ENCODE measurements at regions not wholly inside any gene's neighbourhood (a gene's known extent, or its start where the extent isn't known, plus 50 kb on each side); places are given as distances from the start of the nearest gene placed in this dataset.

DNA sequence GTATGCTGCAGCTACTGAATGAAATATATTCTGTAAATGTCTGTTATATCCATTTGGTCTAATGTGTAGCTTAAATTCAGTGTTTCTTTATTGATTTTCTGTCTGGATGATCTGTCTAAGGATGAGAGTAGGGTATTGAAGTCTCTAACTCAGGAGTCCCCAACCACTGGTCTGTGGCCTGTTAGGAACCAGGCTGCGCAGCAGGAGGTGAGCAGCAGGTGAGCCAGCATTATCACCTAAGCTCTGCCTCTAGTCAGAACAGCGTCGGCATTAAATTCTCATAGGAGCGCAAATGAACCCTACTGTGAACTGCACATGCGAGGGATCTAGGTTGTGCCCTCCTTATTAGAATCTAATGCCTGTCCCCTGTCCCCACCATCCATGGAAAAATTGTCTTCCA, 329.7 kb upstream of the RGS6 start:
- TF ChIP-seq, protein P1, sequence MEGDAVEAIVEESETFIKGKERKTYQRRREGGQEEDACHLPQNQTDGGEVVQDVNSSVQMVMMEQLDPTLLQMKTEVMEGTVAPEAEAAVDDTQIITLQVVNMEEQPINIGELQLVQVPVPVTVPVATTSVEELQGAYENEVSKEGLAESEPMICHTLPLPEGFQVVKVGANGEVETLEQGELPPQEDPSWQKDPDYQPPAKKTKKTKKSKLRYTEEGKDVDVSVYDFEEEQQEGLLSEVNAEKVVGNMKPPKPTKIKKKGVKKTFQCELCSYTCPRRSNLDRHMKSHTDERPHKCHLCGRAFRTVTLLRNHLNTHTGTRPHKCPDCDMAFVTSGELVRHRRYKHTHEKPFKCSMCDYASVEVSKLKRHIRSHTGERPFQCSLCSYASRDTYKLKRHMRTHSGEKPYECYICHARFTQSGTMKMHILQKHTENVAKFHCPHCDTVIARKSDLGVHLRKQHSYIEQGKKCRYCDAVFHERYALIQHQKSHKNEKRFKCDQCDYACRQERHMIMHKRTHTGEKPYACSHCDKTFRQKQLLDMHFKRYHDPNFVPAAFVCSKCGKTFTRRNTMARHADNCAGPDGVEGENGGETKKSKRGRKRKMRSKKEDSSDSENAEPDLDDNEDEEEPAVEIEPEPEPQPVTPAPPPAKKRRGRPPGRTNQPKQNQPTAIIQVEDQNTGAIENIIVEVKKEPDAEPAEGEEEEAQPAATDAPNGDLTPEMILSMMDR (IDR thresholded peaks at IDR 0.05; ENCODE audit: insufficient read depth, low read length) = no peak
- no peak for TF ChIP-seq POLR2AphosphoS5 (IDR thresholded peaks at IDR 0.05; ENCODE audit: low read depth)
